Cardiac fibroblast (primary cell): ENCODE measurements at regions not wholly inside any gene's neighbourhood (a gene's known extent, or its start where the extent isn't known, plus 50 kb on each side); places are given as distances from the start of the nearest gene placed in this dataset.

Source experiments
- DNase-seq, 2 donors: peaks; one replicate each; pipeline versions ENCODE4 v3.0.0 to v3.0.0-alpha.2; 2010; ENCODE audit warnings: low read depth in 2 of 2
- H3K4me3 ChIP-seq, 2 donors: replicated peaks in 1 of 2; 1 replicate in 1 of 2; 2 replicates in 1 of 2; pipeline ENCODE4 v1.5.1; 2011; ENCODE audit warnings: low read depth in 2 of 2, low read length in 2 of 2, mild to moderate bottlenecking in 2 of 2, moderate library complexity in 1 of 2
- CTCF ChIP-seq: IDR thresholded peaks from one replicate; pipeline ENCODE4 v1.5.1; 2011; ENCODE audit warnings: low read depth, mild to moderate bottlenecking, low read length, inconsistent platforms

GRCh38 chr6:140403020-140403419 is 1028.6 kb upstream of the CITED2 start:
- no peak overlapping the region for H3K4me3 ChIP-seq
- DNase-seq = no peak
- no peak for TF ChIP-seq CTCF

DNA sequence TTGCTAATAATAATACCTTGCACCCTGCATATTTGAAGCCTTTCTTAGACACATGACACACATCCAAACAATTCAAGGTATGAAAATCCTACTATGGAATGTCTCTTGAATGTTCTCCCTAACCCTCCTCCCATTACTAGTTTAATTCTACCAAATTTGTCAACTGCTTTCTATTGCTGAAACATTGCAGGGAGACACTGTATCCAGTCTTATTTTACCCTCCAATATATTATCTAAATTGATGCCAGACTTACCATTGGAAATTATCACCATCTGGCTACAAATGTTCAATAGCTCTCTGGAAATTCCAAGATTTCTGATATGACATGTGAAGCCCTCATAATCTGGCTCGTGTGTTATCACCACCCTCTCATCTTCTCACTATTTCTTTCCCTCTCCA is 1027.3 kb upstream of the CITED2 start:
- DNase-seq = peak in 1 of 2 donors; percentile 61

GRCh38 chr6:140398076-140398475 is 1023.6 kb upstream of the CITED2 start:
- H3K4me3 ChIP-seq = no peak overlapping the region
- no peak for DNase-seq
- TF ChIP-seq CTCF = no peak

More for the DNA sequence above, 1027.3 kb upstream of the CITED2 start:
- no peak for TF ChIP-seq CTCF
- H3K4me3 ChIP-seq = no peak overlapping the region

DNA sequence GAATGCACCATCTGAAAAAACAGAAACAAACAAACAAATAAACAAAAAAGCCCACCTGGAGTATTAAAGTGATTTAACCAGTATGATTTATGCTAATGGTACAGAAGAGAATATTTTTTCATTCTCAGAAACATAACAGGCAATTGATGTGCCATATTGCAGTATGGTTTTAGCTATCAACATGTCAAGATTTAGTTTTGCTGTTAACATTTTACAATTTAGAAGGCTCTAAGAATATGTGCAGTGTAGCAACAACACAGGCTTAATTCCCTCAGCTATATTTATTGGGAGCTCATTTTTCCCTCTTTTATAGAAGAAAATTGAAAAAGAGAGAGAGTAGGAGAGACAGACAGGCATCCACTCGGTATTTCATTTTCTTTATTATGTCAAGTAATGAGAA is 1022.7 kb upstream of the CITED2 start:
- H3K4me3 ChIP-seq = no peak overlapping the region
- TF ChIP-seq CTCF = no peak
- DNase-seq = no peak

DNA sequence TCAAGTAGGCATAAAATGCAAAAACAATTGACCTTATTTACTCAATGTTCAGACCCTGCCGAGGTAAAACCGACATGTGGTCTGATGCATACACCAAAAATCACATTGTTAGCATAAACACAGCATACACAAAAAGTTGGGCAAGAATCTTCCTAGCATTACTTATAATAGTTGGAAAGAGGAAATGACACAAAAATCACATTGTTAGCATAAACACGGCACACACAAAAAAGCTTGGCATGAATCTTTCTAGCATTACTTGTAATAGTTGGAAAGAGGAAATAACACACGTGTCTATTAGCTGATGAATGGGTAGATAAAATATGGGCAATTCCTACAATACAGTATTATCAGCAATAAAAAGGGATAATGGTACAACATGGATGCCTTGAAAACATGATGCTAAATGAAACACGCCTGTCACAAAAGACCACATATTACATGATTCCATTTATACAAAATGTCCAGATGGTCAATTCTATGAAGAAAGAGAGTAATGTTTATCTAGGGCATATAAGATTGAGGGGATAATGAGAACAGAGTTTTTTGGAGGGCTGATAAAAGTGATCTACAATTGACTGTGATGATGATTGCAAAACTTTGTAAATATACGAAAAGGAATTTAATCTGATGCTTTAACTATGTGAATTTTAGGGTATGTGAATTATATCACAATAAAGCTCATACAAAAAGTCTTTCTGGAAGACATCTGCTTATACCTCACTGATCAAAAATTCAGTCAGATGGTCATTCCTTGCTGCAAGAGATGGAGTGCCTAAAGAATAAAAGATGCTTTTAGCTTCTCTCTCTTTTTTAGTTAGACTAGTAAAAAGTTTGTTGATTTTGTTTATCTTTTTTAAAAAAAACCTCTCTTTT is 1019.5 kb upstream of the CITED2 start:
- H3K4me3 ChIP-seq = no peak overlapping the region
- DNase-seq = peak; percentile 57 to 83
- TF ChIP-seq CTCF = no peak

DNA sequence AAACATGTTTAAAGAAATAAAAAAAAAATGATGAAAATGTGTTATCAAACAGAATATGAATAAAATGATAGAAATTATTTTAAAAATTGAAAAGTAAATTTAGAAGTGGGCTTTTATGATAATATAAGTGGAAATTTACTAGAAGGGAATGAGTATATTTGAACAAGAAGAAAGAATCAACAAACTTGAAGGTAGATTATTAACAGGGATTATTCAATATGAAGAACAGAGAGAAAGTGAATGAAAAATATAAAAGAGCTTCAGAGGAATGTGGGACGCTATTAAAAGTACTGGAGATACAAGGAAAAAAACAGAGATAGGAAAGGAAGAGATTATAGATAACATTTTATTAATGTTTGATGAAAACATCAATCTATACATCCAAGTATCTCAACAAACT is 1014.4 kb upstream of the CITED2 start:
- TF ChIP-seq CTCF = no peak
- DNase-seq = no peak
- no peak overlapping the region for H3K4me3 ChIP-seq
